T47D (cell line): ENCODE measurements at regions not wholly inside any gene's neighbourhood (a gene's known extent, or its start where the extent isn't known, plus 50 kb on each side); places are given as distances from the start of the nearest gene placed in this dataset.

Experiments
- DNase-seq, 2 experiments: peaks; one replicate each; pipeline versions ENCODE4 v3.0.0 to v3.0.0-alpha.2; 2011 to 2012; ENCODE audit warnings: low read depth in 1 of 2, low spot score in 1 of 2
- JUND ChIP-seq: IDR thresholded peaks from 2 replicates; pipeline ENCODE4 v1.6.1; 2012; ENCODE audit warnings: low read depth
- in situ Hi-C: cut with HindIII; loops from 2 replicates; pipeline ENCODE4 v1.10.0; 2016; ENCODE audit warnings: low sequenced_read_pairs, low pct_unique_long_range_greater_than_20kb

- no peak for TF ChIP-seq JUND
- in situ Hi-C loops = no loop called here
- no peak for DNase-seq
These were observed 172.6 kb upstream of the PPP2R3A start for GRCh38 chr3:135792858-135793475.

DNA sequence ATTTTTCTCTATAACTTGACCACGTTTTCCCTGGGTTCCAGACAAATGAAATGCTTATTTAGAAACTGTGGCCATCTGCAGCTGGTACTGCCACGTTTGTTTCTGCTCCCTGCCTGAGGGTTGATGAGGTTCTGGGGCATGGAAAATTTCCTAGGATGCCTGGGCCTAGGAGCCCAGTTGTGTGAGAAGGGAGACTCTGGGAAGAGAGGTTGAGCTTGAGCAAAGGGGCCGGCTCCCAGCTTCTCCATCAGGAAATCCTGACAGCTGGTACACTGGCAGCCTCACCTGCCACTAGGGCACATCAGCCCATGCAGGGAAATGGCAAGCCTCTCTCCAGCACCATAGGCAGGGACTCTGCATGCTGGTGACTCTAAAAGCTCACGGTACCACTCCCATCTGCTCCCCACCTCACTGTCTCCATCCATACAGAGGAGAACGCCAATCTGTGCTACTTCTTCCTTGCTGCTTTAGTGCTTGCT lies 165.4 kb upstream of the PPP2R3A start:
- in situ Hi-C loops = no loop called here
- DNase-seq = no peak
- TF ChIP-seq JUND = no peak

DNA sequence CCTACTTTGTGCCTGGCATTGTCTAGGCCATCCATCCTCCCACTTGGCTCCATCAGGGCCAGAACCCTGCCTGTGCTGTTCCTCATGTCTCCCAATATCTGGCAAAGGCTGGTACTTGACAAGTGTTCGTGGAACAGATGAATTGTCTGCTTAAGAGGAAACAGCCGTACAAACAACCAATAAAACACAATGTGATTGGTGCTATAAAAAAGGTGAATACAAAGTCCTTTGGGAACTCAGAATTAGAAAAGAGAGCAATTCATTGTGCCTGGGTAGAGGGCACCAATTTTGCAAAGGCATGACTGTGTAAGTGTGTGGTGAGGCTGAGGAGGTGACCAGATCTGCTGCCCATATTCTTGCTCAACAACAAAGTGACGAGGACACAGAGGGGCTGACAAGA lies 164.5 kb upstream of the PPP2R3A start:
- in situ Hi-C loops = no loop called here

DNA sequence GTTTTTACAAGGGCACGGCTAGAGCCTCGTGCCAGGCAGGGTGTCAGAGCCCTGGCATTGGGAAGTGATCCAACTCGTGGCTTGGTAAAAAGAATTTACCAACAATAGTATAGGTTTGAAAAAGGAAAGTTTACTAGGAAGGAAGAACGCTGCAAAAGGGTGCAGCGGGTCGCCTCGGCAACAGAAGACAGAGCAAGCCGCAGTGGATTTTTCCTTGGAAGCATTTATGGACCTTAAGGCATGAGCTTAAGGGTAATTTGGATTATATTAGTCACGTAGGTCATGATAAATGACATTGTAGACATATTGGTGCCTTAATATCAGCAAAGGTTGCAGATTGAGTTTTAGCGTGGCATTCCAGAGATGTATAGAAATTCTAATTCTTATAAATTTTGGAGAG lies 163.4 kb upstream of the PPP2R3A start:
- TF ChIP-seq JUND = no peak
- DNase-seq = no peak
- in situ Hi-C loops = no loop called here

More for the DNA sequence above, 164.5 kb upstream of the PPP2R3A start:
- no peak for DNase-seq
- no peak for TF ChIP-seq JUND

DNA sequence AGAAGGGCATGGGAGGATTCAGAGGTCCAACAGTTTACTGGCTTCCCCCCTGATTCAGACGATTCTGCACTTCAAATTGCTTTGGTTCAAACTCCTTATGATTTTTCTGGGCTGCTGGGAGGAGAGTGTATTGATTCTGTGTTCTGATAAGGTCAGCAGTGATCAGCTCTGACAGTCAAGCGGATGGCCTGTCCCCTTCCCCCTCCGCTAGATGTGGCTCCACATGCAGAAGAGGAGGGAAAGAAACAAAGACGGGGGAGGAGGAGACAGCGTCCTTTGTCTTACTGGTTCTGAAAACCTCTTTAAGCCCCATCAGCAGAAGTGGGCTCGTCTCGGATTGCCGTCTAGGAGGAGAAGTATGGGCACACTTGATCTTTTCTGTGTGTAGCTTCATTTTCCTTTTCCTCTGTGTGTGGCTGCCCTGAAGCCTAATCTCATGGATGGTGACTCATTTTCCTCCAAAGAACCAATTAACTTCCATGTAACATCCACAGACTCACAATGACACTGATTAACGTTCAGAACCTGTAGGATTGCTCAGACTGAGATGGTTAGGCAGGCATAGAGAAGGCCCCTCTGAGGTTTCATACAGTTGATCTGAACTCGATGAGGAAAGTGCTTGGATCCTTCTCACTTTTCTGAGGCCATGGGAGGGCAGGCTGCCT lies 162.4 kb upstream of the PPP2R3A start:
- TF ChIP-seq JUND = no peak
- no peak for DNase-seq
- in situ Hi-C loops = no loop called here

GRCh38 chr3:135805752-135806151 lies 159.8 kb upstream of the PPP2R3A start:
- TF ChIP-seq JUND = no peak
- in situ Hi-C loops = no loop called here

DNA sequence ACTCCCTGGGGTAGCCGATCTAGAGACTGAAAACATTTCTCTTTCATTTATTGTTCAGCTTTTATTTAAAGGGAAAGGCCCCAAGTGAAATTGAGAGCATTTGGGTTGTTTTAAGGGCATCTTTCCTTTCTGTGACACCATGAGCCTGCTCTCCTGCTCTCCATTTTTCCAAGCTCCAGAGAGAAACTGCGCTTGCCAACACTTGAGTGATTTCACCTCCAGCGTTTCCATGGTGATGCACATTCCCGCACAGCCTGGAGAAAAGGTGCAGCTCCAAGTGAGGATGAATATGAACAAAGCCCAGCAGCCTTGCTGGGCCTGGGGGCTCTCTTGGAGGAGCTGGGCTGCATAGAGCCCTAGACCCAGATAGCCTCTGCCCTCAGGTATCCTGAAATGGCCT lies 159.2 kb upstream of the PPP2R3A start:
- no peak for DNase-seq
- in situ Hi-C loops = no loop called here
- no peak for TF ChIP-seq JUND

More at GRCh38 chr3:135805752-135806151, 159.8 kb upstream of the PPP2R3A start:
- DNase-seq = no peak

DNA sequence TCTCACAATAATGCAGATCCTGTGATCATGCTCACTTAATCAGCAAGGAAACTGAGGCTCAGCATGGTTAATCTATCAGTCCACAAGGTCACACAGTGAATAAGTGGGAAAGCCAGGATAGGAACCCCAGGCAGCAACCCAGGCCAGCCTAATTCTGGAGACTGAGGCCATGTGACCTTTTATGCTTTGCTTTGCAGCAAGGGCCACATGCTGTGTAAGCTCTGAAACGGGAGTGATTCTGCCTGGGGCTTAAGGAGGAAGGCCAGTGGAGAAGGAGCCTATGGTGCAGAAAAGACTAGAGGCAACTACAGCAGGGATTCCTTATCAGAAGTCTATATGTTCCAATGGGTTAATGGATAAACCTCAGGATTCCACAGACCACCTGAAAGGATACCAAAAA lies 157.6 kb upstream of the PPP2R3A start:
- in situ Hi-C loops = no loop called here
- TF ChIP-seq JUND = no peak
- DNase-seq = no peak

DNA sequence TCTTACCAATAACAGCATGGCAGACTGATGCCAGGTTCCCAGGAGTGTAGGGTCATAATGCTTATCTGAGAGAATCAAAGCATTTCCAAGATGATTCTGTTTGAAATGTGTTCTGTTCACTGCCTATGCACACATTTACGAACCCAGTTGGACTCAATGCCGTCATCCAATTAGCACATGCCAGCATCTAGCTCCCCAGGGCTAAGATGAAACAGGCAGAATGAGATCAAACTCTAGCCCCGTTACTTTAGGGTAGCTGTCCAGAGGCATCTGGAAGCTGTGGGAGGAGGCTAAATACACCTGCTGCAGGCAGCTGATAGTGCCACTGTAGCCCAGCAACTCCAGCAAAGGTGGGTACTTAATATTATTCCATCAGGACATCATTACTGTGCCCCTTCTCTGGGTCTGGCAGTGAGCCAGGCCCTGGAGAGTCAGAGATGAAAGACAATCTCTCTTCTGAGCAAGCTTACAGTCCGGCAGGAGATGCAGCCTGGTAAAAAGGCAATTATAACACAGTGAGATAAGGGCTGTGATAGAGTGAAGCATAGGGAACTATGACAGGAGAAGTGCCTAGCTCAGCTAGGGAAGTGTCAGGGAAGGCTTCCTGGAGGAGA lies 156.4 kb upstream of the PPP2R3A start:
- DNase-seq = no peak
- in situ Hi-C loops = no loop called here
- TF ChIP-seq JUND = no peak

DNA sequence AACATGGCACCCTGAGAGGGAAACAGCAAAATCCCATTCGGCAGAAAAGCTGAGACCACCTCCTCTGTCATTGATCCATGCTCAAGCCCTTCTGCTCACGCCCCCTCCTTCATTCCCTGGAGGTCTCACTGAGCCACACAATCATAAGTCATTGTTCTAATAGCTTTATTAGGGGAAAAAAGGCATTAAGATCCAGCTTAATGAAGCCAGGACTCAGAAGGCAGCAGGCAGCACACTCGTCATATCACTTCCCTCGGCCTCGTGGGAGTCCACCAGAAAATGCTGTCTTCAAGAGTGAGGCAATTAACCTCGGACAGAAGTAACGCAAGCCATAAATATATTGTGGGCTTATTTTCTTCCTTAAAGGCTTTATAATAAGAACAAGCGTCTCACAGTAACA lies 153.9 kb upstream of the PPP2R3A start:
- in situ Hi-C loops = no loop called here
- TF ChIP-seq JUND = no peak
- no peak for DNase-seq

DNA sequence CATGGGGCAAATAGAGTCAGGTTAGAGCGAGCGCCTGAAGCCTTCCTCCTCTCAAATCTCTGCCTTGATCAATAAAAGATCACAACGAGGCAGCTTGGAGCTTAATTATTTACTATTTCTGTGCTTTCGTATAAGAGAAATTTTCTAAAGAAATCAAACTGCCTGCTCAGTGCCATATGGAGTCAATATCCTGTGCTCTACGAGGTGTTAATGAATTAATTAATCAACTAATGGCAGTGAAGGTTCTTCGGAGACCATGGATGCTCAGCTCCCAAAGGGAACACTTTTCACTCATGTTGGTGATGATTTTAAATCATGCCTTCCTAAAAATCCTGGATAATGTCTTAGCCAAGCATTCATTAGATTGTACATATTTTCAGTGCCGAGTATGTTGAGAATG lies 153.5 kb upstream of the PPP2R3A start:
- TF ChIP-seq JUND = no peak
- no peak for DNase-seq
- in situ Hi-C loops = no loop called here

GRCh38 chr3:135834465-135834864 lies 131.1 kb upstream of the PPP2R3A start:
- no peak for DNase-seq
- in situ Hi-C loops = no loop called here
- no peak for TF ChIP-seq JUND

- TF ChIP-seq JUND = no peak
- no peak for DNase-seq
- in situ Hi-C loops = no loop called here
These were observed 127.4 kb upstream of the PPP2R3A start for GRCh38 chr3:135837977-135838631.
